IPS-NIHi11 (cell line): ENCODE measurements at regions not wholly inside any gene's neighbourhood (a gene's known extent, or its start where the extent isn't known, plus 50 kb on each side); places are given as distances from the start of the nearest gene placed in this dataset.

Experiments
- DNase-seq: peaks from one replicate; pipeline ENCODE4 v3.0.0; 2012; ENCODE audit warnings: mixed read lengths, low spot score

DNA sequence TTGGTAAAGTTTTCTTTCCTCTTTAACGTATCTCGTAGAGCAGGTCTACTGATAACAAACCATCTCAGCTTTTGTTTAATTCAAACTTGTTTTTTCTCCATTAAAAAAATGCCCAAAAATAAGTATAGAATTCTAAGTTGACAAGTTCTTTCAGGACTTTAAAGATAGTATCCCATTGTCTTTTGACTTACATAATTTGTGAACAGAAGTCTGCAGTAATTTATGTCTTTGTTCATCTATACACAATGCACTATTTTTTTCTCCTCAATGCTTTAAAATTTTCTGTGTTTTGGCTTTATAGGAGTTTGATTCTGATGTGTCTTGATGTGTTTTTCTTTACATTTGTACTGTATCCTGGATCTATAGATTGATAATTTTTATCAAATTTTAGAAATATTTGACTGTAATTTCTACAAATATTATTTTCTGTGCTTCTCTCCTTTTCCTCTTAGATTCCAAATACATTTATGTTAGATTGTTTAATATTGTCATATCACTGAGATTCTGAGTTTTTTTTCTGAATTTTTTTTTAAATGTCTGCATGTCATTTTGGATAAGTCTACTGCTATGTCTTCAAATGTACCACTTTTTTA lies 143.3 kb downstream of the FTCDNL1 start:
- DNase-seq: no peak

DNA sequence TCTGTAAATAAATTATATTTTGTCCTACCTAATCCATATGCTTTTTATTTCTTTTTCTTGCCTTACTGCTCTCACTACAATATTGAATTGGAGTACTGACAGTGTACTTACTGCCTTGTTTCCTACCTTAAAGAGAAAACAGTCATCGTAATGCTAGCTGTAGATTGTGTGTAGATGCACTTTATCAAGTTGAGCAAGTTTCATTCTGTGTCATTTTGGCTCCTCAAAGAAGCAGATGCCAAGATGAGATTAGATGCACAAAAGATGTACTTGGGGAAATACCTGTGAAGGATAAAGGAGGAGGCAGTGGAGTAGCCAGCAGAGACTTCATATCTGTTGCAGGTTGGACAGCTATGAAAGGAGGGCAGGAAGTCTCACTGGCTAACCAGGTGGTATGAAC lies 145.5 kb downstream of the FTCDNL1 start:
- DNase-seq: no peak

GRCh38 chr2:199704358-199705238 lies 146.4 kb downstream of the FTCDNL1 start:
- DNase-seq: peak; percentile 68

GRCh38 chr2:199703199-199703598 lies 147.8 kb downstream of the FTCDNL1 start:
- no peak for DNase-seq

DNA sequence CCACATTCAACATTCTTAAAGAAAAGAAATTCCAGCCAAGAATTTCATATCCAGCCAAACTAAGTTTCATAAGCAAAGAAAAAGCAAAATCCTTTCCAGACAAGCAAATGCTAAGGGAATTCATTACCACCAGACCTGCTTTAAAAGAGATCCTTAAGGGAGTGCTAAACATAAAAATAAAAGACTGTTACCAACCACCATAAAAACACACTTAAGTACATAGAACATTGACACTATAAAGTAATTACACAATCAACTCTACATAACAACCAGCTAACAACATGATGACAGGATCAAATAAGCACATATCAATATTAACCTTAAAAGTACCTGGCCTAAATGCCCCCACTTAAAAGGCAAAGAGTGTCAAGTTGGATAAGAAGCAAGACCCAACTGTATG lies 153.5 kb downstream of the FTCDNL1 start:
- no peak for DNase-seq

DNA sequence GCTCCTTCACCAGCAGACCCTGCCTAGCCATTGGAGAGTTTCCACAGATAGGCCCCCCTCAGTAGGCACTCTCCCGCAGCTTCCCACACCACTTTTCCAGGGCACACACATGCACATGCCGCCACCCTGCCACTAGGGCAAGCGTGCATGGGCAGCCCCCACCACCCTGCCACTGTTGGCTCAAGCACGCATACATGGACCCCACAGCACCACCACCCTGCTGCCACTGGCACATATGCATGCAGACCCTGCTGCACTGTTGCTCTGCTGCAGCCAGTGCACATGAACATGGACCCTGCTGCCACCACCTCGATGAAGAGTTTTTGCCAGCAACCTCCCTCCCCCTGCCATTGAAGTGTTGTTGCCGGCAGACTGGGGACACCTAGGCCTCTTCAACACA lies 154.9 kb downstream of the FTCDNL1 start:
- no peak for DNase-seq

- peak; percentile 20 for DNase-seq
Measured at GRCh38 chr2:199693861-199694260, 157.1 kb downstream of the FTCDNL1 start.

DNA sequence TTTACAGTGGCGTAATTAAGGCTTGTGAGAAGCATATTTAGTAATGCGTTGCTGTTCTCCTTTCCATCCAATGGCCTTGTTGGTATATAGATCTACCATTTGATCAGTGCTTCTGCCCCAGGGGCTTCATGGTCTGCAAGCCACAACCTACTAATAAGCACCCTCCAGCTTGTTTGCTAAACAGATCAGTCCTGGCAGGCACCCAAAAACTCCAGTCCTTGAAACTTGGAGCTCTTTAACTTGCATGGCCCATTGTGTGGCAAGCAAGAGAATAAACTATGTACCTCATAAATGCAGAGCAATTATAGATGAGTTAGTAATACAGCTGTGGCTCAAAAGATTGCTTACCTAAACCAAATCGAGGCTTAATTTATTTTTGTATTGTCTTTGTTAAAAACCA lies 158.5 kb downstream of the FTCDNL1 start:
- DNase-seq: no peak

- peak; percentile 24 for DNase-seq
Measured at GRCh38 chr2:199690225-199690624, 160.8 kb downstream of the FTCDNL1 start.

GRCh38 chr2:199685669-199686068 lies 165.3 kb downstream of the FTCDNL1 start:
- no peak for DNase-seq

DNA sequence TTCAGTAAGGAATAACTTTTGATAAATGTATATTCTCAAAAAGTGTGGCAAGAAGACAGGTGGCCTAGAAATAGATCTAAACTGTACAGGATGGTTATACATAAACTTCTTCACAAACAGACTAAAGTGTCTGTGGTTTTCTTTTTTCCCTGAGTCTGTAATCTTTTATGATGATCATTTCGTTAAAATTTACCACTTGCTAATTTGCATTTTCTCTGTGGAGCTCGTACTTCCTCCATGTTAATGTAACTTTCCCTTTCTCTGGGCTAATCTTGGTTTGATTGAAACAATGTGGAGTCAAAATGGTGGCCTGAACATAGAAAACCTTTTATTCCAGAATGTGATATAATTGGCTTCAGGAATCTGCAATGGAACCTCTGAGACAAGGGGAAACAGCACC lies 166.2 kb downstream of the FTCDNL1 start:
- no peak for DNase-seq

DNA sequence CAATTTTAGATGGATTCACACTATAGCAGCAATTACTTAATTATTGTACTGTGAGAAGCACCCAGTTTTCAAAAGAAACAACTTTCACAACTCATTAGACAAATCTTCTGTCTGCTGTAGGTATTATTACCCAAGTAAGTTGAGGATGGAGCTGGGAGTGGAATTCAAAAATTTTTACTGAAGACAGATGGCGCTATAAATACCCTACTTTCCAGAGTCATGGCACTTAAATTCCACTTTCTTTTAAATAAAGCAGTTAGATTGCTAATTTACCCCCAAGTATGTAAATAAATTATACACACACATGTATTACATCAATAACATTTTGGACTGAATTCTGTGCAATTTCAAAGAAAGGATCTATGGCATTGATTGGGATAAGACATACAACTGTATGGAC lies 166.8 kb downstream of the FTCDNL1 start:
- DNase-seq: no peak

DNA sequence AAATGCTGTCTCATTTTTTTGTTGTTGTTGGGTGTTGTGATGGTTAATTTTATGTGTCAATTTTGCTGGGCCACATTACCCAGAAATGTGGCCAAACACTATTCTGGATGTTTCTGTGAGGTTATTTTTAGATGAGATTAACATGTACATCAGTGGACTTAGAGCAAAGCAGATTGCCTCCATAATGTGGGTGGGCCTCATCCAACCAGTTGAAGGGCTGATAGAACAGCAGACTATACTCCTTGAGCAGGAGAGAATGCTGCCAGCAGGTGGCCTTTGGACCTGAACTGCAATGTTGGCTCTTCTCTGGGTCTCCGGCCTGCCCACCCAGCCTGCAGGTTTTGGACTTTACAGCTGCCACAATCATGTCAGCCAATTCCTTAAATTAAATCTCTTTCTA lies 169.0 kb downstream of the FTCDNL1 start:
- no peak for DNase-seq

DNA sequence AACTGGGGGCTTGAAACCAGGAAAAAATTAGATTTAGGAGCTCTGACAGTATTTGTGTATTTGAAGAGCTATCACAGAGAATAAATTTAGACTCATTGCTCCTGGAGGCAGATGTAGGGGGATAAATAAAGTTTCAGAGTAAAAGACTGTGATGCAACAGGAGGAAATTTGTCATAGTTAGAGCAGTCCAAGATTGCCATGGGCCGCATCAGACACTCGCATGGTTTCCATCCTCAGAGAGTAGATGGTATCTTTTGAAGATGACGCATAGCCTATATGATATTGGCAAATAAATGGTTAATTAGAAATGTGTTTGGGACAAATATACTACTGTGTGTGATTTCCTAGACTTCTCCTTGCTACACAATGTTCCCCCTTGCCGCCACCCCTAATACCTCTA lies 170.5 kb downstream of the FTCDNL1 start:
- DNase-seq: no peak

GRCh38 chr2:199679883-199680282 lies 171.1 kb downstream of the FTCDNL1 start:
- DNase-seq: no peak

GRCh38 chr2:199677881-199678280 lies 173.1 kb downstream of the FTCDNL1 start:
- no peak for DNase-seq

GRCh38 chr2:199668645-199669044 lies 182.3 kb downstream of the FTCDNL1 start:
- no peak for DNase-seq

- no peak for DNase-seq
Measured at GRCh38 chr2:199663157-199663556, 187.8 kb downstream of the FTCDNL1 start.

DNA sequence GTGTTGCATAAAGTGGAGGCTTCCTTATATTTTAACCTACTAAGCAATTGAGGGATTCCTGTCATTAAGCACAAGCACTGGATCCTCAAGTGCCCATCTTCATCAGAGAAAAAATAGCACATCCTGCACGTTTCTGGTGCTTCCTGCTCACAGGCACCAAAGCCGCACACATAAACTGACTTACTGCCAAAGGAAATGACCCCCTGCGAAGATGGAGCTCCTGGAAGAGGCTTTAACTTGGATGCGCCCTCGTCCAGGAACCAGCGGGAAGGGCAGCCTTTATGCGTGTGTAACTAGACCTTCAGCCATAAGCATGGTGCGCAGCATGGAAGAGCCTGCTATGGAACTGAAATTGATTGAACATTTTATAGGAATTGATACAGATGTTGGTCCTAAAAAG lies 188.7 kb downstream of the FTCDNL1 start:
- no peak for DNase-seq

GRCh38 chr2:199660167-199660566 lies 190.8 kb downstream of the FTCDNL1 start:
- no peak for DNase-seq

GRCh38 chr2:199659207-199659606 lies 191.8 kb downstream of the FTCDNL1 start:
- DNase-seq: peak; percentile 69

DNA sequence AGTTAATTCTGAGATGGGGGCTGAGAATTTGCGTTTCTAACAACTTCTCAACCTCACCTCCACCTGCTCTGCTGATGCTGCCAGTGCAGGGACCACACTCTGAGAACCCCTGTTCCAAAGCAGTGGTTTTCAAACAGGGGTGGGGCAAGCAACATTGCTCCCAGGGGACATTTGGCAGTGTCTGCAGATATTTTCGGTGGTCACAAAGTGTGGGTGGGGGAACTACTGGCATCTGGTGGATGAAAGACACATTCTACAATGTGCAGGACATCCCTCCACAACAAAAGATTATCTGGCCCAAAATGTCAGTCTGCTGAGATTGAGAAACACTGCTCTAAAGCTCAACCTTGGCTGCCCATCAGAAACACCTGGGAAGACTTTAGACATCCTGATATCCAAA lies 188.7 kb upstream of the SATB2 start:
- no peak for DNase-seq

- DNase-seq: no peak
Measured at GRCh38 chr2:199631129-199631528, 173.4 kb upstream of the SATB2 start.

DNA sequence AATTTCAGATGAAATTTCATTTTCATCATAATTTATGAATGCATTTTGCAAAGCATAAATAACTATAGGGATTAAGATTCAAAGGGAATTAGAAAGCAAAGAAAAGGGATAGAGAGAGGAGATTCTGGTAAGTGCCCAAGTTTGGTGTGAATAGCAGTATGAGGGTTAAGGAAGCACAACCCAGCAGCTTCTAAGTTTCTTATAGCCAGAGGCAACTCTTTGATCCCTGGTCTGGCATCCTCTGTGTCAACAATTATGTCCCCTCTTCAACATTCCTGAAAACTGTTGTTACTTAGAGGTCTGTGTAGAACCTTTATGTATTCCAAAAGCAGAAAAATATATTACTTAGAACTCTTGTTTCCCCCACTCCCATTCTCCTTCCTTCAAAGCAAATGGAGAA lies 171.6 kb upstream of the SATB2 start:
- no peak for DNase-seq
